ENCODE measurements at regions not wholly inside any gene's neighbourhood (a gene's known extent, or its start where the extent isn't known, plus 50 kb on each side); places are given as distances from the start of the nearest gene placed in this dataset.

DNA sequence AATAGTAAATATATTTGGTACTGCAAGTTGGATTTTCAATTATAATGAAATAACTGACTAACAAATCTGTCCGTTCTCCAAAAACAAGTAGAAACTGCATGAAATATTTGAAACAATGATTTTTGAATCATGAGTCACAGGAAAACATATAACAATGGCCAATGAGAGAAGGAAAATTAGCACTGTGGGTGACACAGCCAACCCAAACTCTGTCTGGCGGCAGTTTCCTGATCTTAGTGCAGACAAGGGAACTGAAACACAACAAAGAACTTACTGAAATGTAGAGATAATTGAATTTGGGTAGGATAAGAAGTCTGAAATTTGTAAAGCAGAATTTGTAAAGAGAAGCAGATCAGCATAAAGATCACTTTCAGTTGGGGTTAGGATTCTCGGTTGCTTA, 2743.3 kb upstream of the PCDH20 start:
- TF ChIP-seq, protein P1, sequence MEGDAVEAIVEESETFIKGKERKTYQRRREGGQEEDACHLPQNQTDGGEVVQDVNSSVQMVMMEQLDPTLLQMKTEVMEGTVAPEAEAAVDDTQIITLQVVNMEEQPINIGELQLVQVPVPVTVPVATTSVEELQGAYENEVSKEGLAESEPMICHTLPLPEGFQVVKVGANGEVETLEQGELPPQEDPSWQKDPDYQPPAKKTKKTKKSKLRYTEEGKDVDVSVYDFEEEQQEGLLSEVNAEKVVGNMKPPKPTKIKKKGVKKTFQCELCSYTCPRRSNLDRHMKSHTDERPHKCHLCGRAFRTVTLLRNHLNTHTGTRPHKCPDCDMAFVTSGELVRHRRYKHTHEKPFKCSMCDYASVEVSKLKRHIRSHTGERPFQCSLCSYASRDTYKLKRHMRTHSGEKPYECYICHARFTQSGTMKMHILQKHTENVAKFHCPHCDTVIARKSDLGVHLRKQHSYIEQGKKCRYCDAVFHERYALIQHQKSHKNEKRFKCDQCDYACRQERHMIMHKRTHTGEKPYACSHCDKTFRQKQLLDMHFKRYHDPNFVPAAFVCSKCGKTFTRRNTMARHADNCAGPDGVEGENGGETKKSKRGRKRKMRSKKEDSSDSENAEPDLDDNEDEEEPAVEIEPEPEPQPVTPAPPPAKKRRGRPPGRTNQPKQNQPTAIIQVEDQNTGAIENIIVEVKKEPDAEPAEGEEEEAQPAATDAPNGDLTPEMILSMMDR (IDR thresholded peaks at IDR 0.05; ENCODE audit: low read depth, low read length, poor library complexity, severe bottlenecking), result no peak
- no peak for TF ChIP-seq EZH2phosphoT487 (IDR thresholded peaks at IDR 0.05; ENCODE audit: borderline replicate concordance, low read length)
- Histone ChIP-seq H3K27me3 (ENCODE audit: control insufficient read depth, low read length) (no peaks in the 10 kb centered on the region), H3K9me3 (ENCODE audit: control insufficient read depth, insufficient read depth, low read length) (no peaks in the 10 kb centered on the region), H3K4me3 (ENCODE audit: low read length) (no peak overlapping the region), H3K79me2 (ENCODE audit: control insufficient read depth, low read length) (no peaks in the 10 kb centered on the region), H3K36me3 (ENCODE audit: control insufficient read depth, low read length) (no peaks in the 10 kb centered on the region), H3K4me2 (ENCODE audit: low read length) (no peak overlapping the region), H3K4me1 (ENCODE audit: control insufficient read depth, low read length) (no peaks in the 10 kb centered on the region), H3K9me2 (replicated peaks; ENCODE audit: control insufficient read depth, low read length) (no peaks in the 10 kb centered on the region), H3F3A (ENCODE audit: control insufficient read depth, insufficient read depth) (no peaks in the 10 kb centered on the region), H3K27ac (ENCODE audit: low read depth, low read length) (no peak overlapping the region), H4K20me1 (ENCODE audit: control insufficient read depth, insufficient read depth, low read depth, low read length) (no peaks in the 10 kb centered on the region)

DNA sequence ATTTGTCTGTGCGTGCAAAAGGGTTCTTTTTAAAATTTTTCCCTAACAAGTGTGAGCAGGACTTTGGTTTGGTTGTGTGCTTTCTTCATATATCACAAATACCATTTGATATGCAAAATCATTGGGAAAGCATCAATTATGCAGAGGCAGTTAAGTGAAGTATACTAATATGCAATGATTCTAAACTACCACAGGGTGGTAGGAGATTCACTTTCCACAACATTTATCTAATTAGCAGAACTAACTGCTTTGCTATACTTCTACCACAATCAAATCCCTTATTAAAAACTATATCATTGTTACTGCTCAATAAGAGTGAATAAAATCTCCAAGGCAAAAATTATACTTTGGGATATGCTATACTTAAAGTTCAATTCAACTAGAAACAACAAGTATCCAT, 2738.9 kb upstream of the PCDH20 start:
- Histone ChIP-seq H3K27ac (ENCODE audit: low read depth, low read length) (no peak overlapping the region), H3K36me3 (ENCODE audit: control insufficient read depth, low read length) (no peaks in the 10 kb centered on the region), H3K79me2 (ENCODE audit: control insufficient read depth, low read length) (no peaks in the 10 kb centered on the region), H3K9me2 (replicated peaks; ENCODE audit: control insufficient read depth, low read length) (no peaks in the 10 kb centered on the region), H3K27me3 (ENCODE audit: control insufficient read depth, low read length) (no peaks in the 10 kb centered on the region), H3K4me1 (ENCODE audit: control insufficient read depth, low read length) (no peaks in the 10 kb centered on the region), H3K4me2 (ENCODE audit: low read length) (no peak overlapping the region), H3K9me3 (ENCODE audit: control insufficient read depth, insufficient read depth, low read length) (no peaks in the 10 kb centered on the region), H3F3A (ENCODE audit: control insufficient read depth, insufficient read depth) (no peaks in the 10 kb centered on the region), H3K4me3 (ENCODE audit: low read length) (no peak overlapping the region), H4K20me1 (ENCODE audit: control insufficient read depth, insufficient read depth, low read depth, low read length) (no peaks in the 10 kb centered on the region)
- TF ChIP-seq, protein P1 (IDR thresholded peaks at IDR 0.05; ENCODE audit: low read depth, low read length, poor library complexity, severe bottlenecking), result no peak
- TF ChIP-seq EZH2phosphoT487 (IDR thresholded peaks at IDR 0.05; ENCODE audit: borderline replicate concordance, low read length), result no peak

DNA sequence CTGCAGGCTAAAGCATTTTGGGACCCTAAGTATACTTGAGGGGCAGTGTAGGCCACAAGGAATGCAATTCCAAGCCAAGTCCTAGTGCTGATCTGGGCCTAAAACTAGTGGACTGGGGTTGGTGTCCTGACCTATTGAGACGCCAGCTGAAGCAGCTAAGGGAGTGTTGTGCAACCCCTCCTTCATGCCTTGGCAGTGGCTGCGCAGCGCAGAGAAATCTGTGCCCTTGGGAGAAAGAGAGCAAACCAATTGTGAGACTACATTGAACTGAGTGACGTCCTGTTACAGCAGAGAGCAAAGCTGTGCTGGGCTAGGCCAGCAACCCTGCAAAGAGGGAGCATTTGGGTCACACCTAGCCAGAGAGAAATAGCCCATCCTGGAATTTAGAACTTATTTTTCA, 2715.0 kb upstream of the PCDH20 start:
- no peaks in the 10 kb centered on the region for H3F3A ChIP-seq (ENCODE audit: control insufficient read depth, insufficient read depth)
- no peak for TF ChIP-seq EZH2phosphoT487 (IDR thresholded peaks at IDR 0.05; ENCODE audit: borderline replicate concordance, low read length)
- TF ChIP-seq, protein P1 (IDR thresholded peaks at IDR 0.05; ENCODE audit: low read depth, low read length, poor library complexity, severe bottlenecking), result no peak
- no peaks in the 10 kb centered on the region for H3K9me2 ChIP-seq (replicated peaks; ENCODE audit: control insufficient read depth, low read length)
- no peaks in the 10 kb centered on the region for H3K36me3 ChIP-seq (ENCODE audit: control insufficient read depth, low read length)
- peaks cover 3% of the 10 kb centered on the region; the same call in 1 of the 2 replicates for H3K9me3 ChIP-seq (ENCODE audit: control insufficient read depth, insufficient read depth, low read length)
- H3K4me2 ChIP-seq (ENCODE audit: low read length), result no peak overlapping the region
- no peak overlapping the region for H3K27ac ChIP-seq (ENCODE audit: low read depth, low read length)
- H3K4me3 ChIP-seq (ENCODE audit: low read length), result no peak overlapping the region
- no peaks in the 10 kb centered on the region for H3K4me1 ChIP-seq (ENCODE audit: control insufficient read depth, low read length)
- H3K27me3 ChIP-seq (ENCODE audit: control insufficient read depth, low read length), result no peaks in the 10 kb centered on the region
- H4K20me1 ChIP-seq (ENCODE audit: control insufficient read depth, insufficient read depth, low read depth, low read length), result no peaks in the 10 kb centered on the region
- no peaks in the 10 kb centered on the region for H3K79me2 ChIP-seq (ENCODE audit: control insufficient read depth, low read length)

DNA sequence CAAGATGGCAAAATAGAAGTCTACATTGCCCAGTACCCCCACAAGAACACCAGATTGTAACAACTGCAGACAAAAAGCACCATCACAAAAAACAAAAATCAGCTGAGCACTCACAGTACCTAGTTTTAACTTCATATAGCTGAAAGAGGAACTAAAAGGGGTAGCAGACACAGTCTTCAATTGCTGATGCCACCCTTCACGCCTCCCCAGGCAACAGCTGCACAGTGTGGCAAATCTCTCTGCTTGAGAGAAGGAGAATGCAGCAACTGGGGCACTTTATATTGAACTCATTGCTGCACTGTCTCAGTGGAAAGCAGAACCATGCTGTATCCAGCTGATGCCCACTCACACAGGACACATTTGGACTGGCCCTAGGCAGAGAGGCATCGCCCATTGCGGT, 2714.5 kb upstream of the PCDH20 start:
- no peak for TF ChIP-seq EZH2phosphoT487 (IDR thresholded peaks at IDR 0.05; ENCODE audit: borderline replicate concordance, low read length)
- TF ChIP-seq, protein P1 (IDR thresholded peaks at IDR 0.05; ENCODE audit: low read depth, low read length, poor library complexity, severe bottlenecking), result no peak
- Histone ChIP-seq H3K9me2 (replicated peaks; ENCODE audit: control insufficient read depth, low read length) (no peaks in the 10 kb centered on the region), H3K36me3 (ENCODE audit: control insufficient read depth, low read length) (no peaks in the 10 kb centered on the region), H3K4me3 (ENCODE audit: low read length) (no peak overlapping the region), H3K27ac (ENCODE audit: low read depth, low read length) (no peak overlapping the region), H3F3A (ENCODE audit: control insufficient read depth, insufficient read depth) (no peaks in the 10 kb centered on the region), H4K20me1 (ENCODE audit: control insufficient read depth, insufficient read depth, low read depth, low read length) (no peaks in the 10 kb centered on the region), H3K79me2 (ENCODE audit: control insufficient read depth, low read length) (no peaks in the 10 kb centered on the region), H3K9me3 (ENCODE audit: control insufficient read depth, insufficient read depth, low read length) (peaks cover 3% of the 10 kb centered on the region; the same call in 1 of the 2 replicates), H3K27me3 (ENCODE audit: control insufficient read depth, low read length) (no peaks in the 10 kb centered on the region), H3K4me1 (ENCODE audit: control insufficient read depth, low read length) (no peaks in the 10 kb centered on the region), H3K4me2 (ENCODE audit: low read length) (no peak overlapping the region)
